Muscle of leg (tissue), 3 donors: ENCODE measurements at regions not wholly inside any gene's neighbourhood (a gene's known extent, or its start where the extent isn't known, plus 50 kb on each side); places are given as distances from the start of the nearest gene placed in this dataset.

Source experiments
- DNase-seq: peaks from one replicate; pipeline ENCODE4 v3.0.0; 2013
- H3K27ac ChIP-seq: one replicate; pipeline ENCODE4 v1.5.1; 2013; ENCODE audit warnings: mild to moderate bottlenecking, low read length, control low read depth
- H3K27me3 ChIP-seq: one replicate; pipeline ENCODE4 v1.6.1; 2013; ENCODE audit warnings: low read length; ENCODE audit not compliant: control insufficient read depth, insufficient read depth
- H3K36me3 ChIP-seq: one replicate; pipeline ENCODE4 v1.6.1; 2013; ENCODE audit warnings: low read length; ENCODE audit not compliant: control insufficient read depth, insufficient read depth
- H3K4me1 ChIP-seq: one replicate; pipeline ENCODE4 v1.6.1; 2013; ENCODE audit warnings: low read length; ENCODE audit not compliant: control insufficient read depth, insufficient read depth
- H3K4me3 ChIP-seq: one replicate; pipeline ENCODE4 v1.5.1; 2013; ENCODE audit warnings: low read length, control low read depth
- H3K9me3 ChIP-seq: replicated peaks from 2 replicates; pipeline ENCODE4 v1.6.1; 2013; ENCODE audit warnings: low read depth, low read length; ENCODE audit not compliant: control insufficient read depth
- WGBS: methylation state at CpG from one replicate; pipeline ENCODE4 v1.1.5; 2013; ENCODE audit warnings: missing lambda C conversion rate; ENCODE audit not compliant: insufficient coverage; 5-methylcytosine and 5-hydroxymethylcytosine counted together

GRCh38 chr1:201678264-201679101 lies 139.6 kb downstream of the NAV1 start:
- WGBS, result 0% methylated on average over 2 of the region's 9 CpGs
- H3K4me1 ChIP-seq, result peaks cover 59% of the 10 kb centered on the region
- no peaks in the 10 kb centered on the region for H3K27me3 ChIP-seq
- no peaks in the 10 kb centered on the region for H3K9me3 ChIP-seq
- peak; percentile 74 for DNase-seq
- no peak overlapping the region for H3K4me3 ChIP-seq
- H3K27ac ChIP-seq, result no peak overlapping the region
- peaks cover 2% of the 10 kb centered on the region for H3K36me3 ChIP-seq

GRCh38 chr1:201681375-201681774 lies 142.4 kb downstream of the NAV1 start:
- WGBS, result 47% methylated on average over 7 of the region's 8 CpGs
- Histone ChIP-seq H3K27ac (no peak overlapping the region), H3K9me3 (no peaks in the 10 kb centered on the region), H3K4me3 (no peak overlapping the region), H3K4me1 (peaks cover 37% of the 10 kb centered on the region), H3K36me3 (no peaks in the 10 kb centered on the region), H3K27me3 (no peaks in the 10 kb centered on the region)
- no peak for DNase-seq

- DNase-seq, result no peak
- no CpG with 5 or more reads among the region's 4 CpGs for WGBS
These were observed 144.0 kb downstream of the NAV1 start for GRCh38 chr1:201682964-201683363.

GRCh38 chr1:201683397-201683796 lies 144.5 kb downstream of the NAV1 start:
- peaks cover 27% of the 10 kb centered on the region for H3K4me1 ChIP-seq
- H3K9me3 ChIP-seq, result no peaks in the 10 kb centered on the region
- H3K27ac ChIP-seq, result no peak overlapping the region
- no peak for DNase-seq
- H3K4me3 ChIP-seq, result no peak overlapping the region
- H3K36me3 ChIP-seq, result no peaks in the 10 kb centered on the region
- WGBS, result 77% methylated on average over 3 of the region's 6 CpGs
- H3K27me3 ChIP-seq, result no peaks in the 10 kb centered on the region

More at GRCh38 chr1:201682964-201683363, 144.0 kb downstream of the NAV1 start:
- no peak overlapping the region for H3K4me3 ChIP-seq
- H3K9me3 ChIP-seq, result no peaks in the 10 kb centered on the region
- H3K27ac ChIP-seq, result no peak overlapping the region
- H3K4me1 ChIP-seq, result peaks cover 31% of the 10 kb centered on the region
- H3K36me3 ChIP-seq, result no peaks in the 10 kb centered on the region
- H3K27me3 ChIP-seq, result no peaks in the 10 kb centered on the region

GRCh38 chr1:201685485-201685884 lies 143.5 kb upstream of the IPO9 start:
- Histone ChIP-seq H3K4me1 (peaks cover 18% of the 10 kb centered on the region), H3K36me3 (no peaks in the 10 kb centered on the region), H3K4me3 (no peak overlapping the region), H3K9me3 (no peaks in the 10 kb centered on the region), H3K27me3 (no peaks in the 10 kb centered on the region), H3K27ac (no peak overlapping the region)
- 93% methylated on average over 2 of the region's 6 CpGs for WGBS
- DNase-seq, result no peak

GRCh38 chr1:201686714-201687455 lies 142.1 kb upstream of the IPO9 start:
- H3K27ac ChIP-seq, result no peak overlapping the region
- no peaks in the 10 kb centered on the region for H3K36me3 ChIP-seq
- no peaks in the 10 kb centered on the region for H3K27me3 ChIP-seq
- H3K4me3 ChIP-seq, result no peak overlapping the region
- peaks cover 13% of the 10 kb centered on the region for H3K4me1 ChIP-seq
- H3K9me3 ChIP-seq, result no peaks in the 10 kb centered on the region
- WGBS, result 20% methylated on average over 1 of the region's 5 CpGs
- no peak for DNase-seq

GRCh38 chr1:201688514-201688913 lies 140.4 kb upstream of the IPO9 start:
- peaks cover 22% of the 10 kb centered on the region for H3K4me1 ChIP-seq
- H3K4me3 ChIP-seq, result no peak overlapping the region
- H3K36me3 ChIP-seq, result peaks cover 2% of the 10 kb centered on the region
- no peaks in the 10 kb centered on the region for H3K27me3 ChIP-seq
- DNase-seq, result no peak
- no peak overlapping the region for H3K27ac ChIP-seq
- H3K9me3 ChIP-seq, result no peaks in the 10 kb centered on the region
- 93% methylated on average over 6 of the region's 9 CpGs for WGBS

GRCh38 chr1:201689647-201690046 lies 139.3 kb upstream of the IPO9 start:
- Histone ChIP-seq H3K27ac (no peak overlapping the region), H3K4me1 (peaks cover 33% of the 10 kb centered on the region), H3K4me3 (no peak overlapping the region), H3K27me3 (no peaks in the 10 kb centered on the region), H3K9me3 (no peaks in the 10 kb centered on the region), H3K36me3 (peaks cover 2% of the 10 kb centered on the region)
- WGBS, result 94% methylated on average over 3 of the region's 8 CpGs
- DNase-seq, result no peak

- 98% methylated on average over 5 of the region's 10 CpGs for WGBS
- peaks cover 42% of the 10 kb centered on the region for H3K4me1 ChIP-seq
These were observed 138.4 kb upstream of the IPO9 start for GRCh38 chr1:201690528-201690927.

GRCh38 chr1:201691716-201692554 lies 137.0 kb upstream of the IPO9 start:
- 63% methylated on average over 4 of the region's 6 CpGs for WGBS
- H3K4me1 ChIP-seq, result peaks cover 50% of the 10 kb centered on the region
- H3K4me3 ChIP-seq, result no peak overlapping the region
- no peak for DNase-seq
- H3K9me3 ChIP-seq, result no peaks in the 10 kb centered on the region
- no peaks in the 10 kb centered on the region for H3K27me3 ChIP-seq
- no peak overlapping the region for H3K27ac ChIP-seq
- H3K36me3 ChIP-seq, result peaks cover 2% of the 10 kb centered on the region

More at GRCh38 chr1:201690528-201690927, 138.4 kb upstream of the IPO9 start:
- no peak for DNase-seq
- H3K27me3 ChIP-seq, result no peaks in the 10 kb centered on the region
- H3K36me3 ChIP-seq, result peaks cover 2% of the 10 kb centered on the region
- no peak overlapping the region for H3K27ac ChIP-seq
- H3K9me3 ChIP-seq, result no peaks in the 10 kb centered on the region
- no peak overlapping the region for H3K4me3 ChIP-seq
